ENCODE measurements at regions not wholly inside any gene's neighbourhood (a gene's known extent, or its start where the extent isn't known, plus 50 kb on each side); places are given as distances from the start of the nearest gene placed in this dataset.

- TF ChIP-seq NR0B2 (CRISPR knock-in tag; IDR thresholded peaks at IDR 0.05), result no peak
- no peak for TF ChIP-seq ZNF138 (CRISPR knock-in tag; IDR thresholded peaks at IDR 0.05; ENCODE audit: low read depth)
- no peak for TF ChIP-seq ZNF512 (CRISPR knock-in tag; IDR thresholded peaks at IDR 0.05)
- TF ChIP-seq FOXP4 (CRISPR knock-in tag; IDR thresholded peaks at IDR 0.05), result no peak
- TF ChIP-seq HDAC2 (CRISPR knock-in tag; IDR thresholded peaks at IDR 0.05), result no peak
Measured at GRCh38 chr21:35238119-35238518, 189.0 kb upstream of the RUNX1 start (continued).

GRCh38 chr21:35237287-35237686, 188.2 kb upstream of the RUNX1 start:
- Histone ChIP-seq H3K4me1 (ENCODE audit: insufficient read depth, low read length) (no peaks in the 10 kb centered on the region), H4K20me1 (ENCODE audit: insufficient read depth, low read length) (no peaks in the 10 kb centered on the region), H3K9me3 (ENCODE audit: low read length) (no peaks in the 10 kb centered on the region), H3K79me2 (ENCODE audit: insufficient read depth, low read length) (no peaks in the 10 kb centered on the region), H2AFZ (ENCODE audit: low read length) (no peak overlapping the region), H3K9ac (ENCODE audit: insufficient read depth, low read depth, low read length) (no peak overlapping the region), H3K4me2 (ENCODE audit: low read depth, low read length) (no peak overlapping the region), H3K4me3 (replicated peaks in 1 of 3; ENCODE audit: insufficient read depth in 1 of 3, low read depth in 2 of 3, low read length in 3 of 3) (no peak overlapping the region), H3K27me3 (ENCODE audit: control insufficient read depth in 1 of 2, insufficient read depth in 2 of 2, low read length in 2 of 2) (0 out of 5 replicates have a peak, but pooled peaks cover 0 to 3% of the 10 kb centered on the region in 2 experiments), H3K36me3 (replicated peaks in 1 of 2; ENCODE audit: control insufficient read depth in 1 of 2, insufficient read depth in 2 of 2, low read length in 2 of 2) (no peaks in the 10 kb centered on the region), H3K27ac (ENCODE audit: extremely low read length, insufficient read depth, low read length) (no peak overlapping the region)
- no TSS peak for BruUV-seq (replicated peaks)
- ChIA-PET CTCF (ENCODE audit: low intra/inter-chr PET ratio, low total read pairs) (no interaction called here), POLR2A (no interaction called here)
- ATAC-seq, result no peak
- in situ Hi-C loops (cut with HindIII; ENCODE audit: extremely low pct_ligation_motif_present, low pct_unique_long_range_greater_than_20kb) (no loop called here), intact Hi-C loops (cut with micrococcal nuclease; ENCODE audit: unreplicated experiment) (no loop called here)
- no peak for DNase-seq (ENCODE audit: low spot score)
- no peak for TF ChIP-seq ZNF138 (CRISPR knock-in tag; IDR thresholded peaks at IDR 0.05; ENCODE audit: low read depth)
- TF ChIP-seq ZNF629 (CRISPR knock-in tag; conservative IDR thresholded peaks at IDR 0.05), result no peak
- TF ChIP-seq DPF2 (CRISPR knock-in tag; IDR thresholded peaks at IDR 0.05; ENCODE audit: borderline replicate concordance, low read depth), result no peak
- FAIRE-seq, result no peak
- WGBS (ENCODE audit: low lambda C conversion rate), result 5% methylated on average over 2 of the region's 2 CpGs

Data from HepG2 (cell line).